IPS-NIHi11 (cell line): ENCODE measurements at regions not wholly inside any gene's neighbourhood (a gene's known extent, or its start where the extent isn't known, plus 50 kb on each side); places are given as distances from the start of the nearest gene placed in this dataset.
A peak's percentile ranks its signal among the peaks of the same experiment; 100 is the strongest.

ENCODE experiments used
- DNase-seq: peaks from one replicate; pipeline ENCODE4 v3.0.0; 2012; ENCODE audit warnings: mixed read lengths, low spot score

DNA sequence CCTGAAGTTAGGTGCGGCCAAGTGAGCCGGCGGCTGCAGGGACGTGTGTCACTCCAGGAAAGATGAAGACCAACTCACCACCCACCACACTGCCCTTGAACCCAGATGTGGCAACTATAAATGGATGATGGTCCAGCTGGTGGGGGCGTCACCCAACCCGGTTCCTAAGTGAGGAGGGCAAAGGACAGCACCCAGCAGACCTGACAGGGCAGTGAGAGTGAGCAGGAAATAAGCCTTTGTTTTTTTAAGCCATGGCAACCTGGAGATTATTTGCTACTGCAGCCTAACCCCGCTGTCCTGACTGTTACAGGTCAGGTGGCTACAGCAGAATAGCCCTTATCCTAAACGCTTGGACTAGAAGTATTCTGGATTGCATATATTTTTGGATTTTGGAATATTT is 228.9 kb downstream of the CTTN start:
- DNase-seq: no peak

DNA sequence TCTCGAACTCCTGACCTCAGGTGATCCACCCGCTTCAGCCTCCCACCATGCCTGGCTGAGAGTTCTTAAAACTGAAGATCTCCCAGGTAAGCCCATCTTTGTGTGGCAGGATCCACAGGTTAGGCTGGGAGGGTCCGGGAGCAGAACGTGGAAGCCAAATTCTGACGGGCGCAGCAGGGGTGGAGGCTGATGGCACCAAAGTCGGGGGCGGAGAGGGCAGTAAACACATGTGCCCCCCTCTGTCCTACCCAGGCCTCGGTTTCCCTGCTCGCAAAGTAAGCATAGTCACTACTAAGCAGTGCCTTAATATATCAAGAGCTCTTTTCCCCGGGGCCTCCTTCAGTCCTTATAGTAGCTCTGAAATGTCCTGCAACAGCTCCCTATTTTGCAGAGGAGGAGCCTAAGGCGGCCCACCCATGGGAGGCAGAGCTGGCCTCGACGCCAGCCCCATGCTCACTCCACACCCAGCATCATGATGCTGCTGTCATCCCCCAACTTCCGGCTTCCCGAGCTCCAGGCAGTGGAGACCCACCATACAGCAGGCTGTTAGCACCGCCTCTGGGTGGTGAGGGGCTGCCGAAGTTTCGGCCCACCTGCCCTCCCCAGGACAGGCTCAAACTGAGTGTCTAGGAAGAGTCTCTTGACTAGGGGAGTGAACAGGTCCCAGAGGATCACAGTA is 230.0 kb downstream of the CTTN start:
- DNase-seq: no peak

DNA sequence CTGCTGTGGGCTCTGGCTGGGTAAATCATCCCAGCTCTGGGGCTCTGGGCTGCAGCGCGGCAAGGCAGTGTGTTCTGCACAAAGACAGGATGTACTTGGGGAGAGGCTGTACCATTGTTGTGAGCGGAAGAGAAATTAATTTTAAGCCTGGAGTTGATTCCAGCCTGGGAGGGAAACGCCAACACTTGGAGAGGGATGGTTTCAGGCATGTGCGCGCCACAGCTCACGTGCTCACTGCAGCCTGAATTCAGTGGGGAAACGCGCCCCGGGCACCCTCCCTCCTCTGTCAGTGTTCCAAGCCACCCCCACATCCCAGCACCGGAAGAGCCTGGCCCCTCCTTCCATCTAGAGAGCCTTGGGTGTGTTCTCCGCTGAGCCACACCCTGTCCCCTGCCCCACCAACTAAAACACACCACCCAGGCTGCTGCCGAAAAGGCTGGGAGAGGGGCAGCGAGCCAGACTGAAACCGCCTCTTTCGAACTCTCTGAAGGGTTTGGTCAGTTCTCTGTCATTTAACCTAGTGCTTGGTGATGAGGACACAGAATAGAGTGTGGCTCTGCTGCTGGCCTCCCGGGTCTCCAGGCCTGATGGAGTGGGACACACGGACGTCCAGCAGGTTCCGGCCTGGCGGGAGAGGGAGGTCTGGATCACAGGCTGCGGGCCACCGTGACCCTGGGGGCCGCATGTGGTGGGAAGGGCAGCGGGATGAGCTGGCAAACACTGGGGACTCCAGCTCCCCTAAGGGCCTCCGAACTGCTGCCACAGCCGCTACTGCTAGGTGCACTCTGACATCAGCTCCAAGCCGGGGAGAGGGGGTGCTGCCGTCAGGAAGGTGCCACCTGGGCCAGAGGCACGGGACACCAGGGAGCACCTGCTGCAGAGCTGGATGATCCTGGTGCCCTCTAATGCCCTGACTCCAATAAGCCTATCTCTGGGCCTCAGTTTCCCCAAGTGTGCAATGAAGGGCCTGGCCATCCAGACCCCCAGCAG is 230.8 kb downstream of the CTTN start:
- no peak for DNase-seq

DNA sequence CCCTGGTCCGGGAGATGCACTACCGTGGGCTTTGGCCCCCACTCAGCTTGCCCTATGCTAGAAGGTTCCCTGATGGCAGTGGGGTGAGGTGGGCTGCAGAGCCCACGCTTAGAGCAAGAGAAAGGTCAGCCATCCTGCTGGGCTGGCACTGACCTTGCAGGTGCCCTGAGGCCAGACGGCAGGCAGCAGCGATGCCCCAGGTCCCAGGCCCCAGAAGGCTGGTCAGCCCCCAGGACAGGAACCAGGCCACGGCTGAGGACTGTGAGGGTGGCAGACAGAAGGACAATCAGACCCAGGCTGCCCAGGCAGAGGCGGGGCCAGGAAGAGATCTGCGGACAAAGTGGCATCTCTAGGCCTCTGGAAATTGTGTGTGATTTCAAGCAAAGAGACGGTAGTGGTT is 231.7 kb downstream of the CTTN start:
- DNase-seq: no peak

DNA sequence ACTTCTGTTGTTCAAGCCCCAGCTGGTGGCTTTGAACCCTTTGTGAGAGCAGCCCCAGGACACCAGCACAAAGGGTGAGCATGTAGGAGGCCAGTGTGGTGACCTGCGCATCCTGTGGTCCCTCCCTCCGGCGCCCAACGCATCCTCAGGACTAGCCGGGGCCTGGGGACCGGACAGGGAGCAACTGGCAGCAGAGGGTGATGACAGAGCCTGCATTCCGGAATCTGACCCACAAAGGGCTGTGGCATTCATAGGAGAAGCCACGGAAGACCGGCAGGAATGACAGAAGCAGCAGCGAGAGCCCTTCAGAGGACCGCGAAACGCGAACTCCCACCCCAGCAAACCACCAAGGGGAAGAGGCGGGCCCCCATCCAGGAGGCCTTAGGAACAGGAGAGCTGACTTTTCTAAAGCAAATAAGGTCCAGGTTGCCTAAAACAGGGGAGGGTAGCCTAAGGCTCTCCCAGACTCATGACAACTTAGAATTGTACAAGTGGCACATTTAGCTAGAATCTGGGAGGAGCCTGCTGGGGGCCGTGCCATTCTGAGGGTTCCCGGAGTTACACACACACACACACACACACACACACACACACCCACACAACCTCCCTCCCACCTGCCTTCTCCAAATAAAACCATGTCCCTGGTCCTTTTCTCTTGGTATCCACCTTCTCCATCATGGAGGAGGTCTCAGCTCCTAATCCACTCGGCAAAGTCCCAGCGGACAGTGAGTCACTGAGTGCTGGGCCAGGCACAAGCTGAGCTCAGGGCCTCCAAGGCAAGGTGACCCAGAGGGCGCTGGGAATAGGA is 232.7 kb downstream of the CTTN start:
- DNase-seq: no peak

DNA sequence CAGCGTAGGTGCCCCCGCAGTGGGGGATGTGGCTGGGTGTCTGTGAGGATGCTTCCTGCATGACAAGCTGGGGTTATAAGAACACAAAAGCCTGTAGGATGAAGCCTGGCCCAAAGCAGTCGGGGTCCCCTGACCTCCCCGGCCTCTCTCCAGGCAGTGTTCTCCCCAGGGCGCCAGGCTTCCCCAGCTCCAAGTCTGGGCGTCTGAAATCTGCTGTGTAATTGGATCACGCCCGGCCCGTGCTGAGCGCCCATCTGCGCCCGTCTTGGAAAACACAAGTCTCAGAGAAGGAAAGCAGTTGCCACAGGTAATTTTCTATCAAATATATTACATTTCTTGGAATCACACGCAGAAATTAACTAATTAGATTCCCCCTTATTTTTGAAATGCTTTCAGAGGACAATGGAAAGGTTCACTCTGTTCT is 233.3 kb downstream of the CTTN start:
- DNase-seq: no peak

DNA sequence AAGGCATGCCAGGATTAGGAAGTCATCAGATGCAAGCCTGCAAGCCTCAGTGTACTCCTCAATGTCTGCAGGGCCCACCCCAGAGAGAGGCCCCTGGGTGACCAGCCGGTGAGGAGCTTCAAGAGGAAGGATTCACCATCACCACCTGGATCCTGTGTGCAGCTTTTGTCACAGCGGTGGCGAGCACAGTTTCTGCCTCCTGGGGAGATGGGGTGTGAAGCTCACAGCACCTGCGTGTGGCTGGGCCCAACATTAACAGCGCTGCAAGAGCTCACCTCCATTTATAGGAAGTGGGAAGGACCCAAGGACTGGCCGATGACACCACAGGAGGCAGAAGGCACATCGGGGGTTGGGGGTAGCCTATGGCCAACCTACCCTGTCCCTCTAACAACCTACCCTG is 235.3 kb downstream of the CTTN start:
- DNase-seq: no peak

DNA sequence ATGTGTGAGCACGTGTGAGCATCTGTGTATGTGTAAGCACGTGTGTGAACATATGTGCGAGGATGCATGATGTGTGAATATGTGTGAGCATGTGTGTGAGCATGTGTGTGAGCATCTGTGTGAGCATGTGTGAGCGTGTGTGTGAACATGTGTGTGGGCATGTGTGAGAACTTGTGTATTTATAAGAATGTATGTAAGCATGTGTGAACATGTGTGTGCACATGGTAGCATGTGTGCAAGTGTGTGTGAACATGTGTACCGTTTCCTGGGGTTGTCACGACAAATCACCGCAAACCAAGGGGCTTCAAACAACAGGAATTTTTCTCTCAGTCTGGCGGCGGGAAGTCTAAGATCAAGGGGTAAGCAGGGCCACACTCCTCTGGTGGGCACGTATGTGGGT is 238.3 kb downstream of the CTTN start:
- no peak for DNase-seq

DNA sequence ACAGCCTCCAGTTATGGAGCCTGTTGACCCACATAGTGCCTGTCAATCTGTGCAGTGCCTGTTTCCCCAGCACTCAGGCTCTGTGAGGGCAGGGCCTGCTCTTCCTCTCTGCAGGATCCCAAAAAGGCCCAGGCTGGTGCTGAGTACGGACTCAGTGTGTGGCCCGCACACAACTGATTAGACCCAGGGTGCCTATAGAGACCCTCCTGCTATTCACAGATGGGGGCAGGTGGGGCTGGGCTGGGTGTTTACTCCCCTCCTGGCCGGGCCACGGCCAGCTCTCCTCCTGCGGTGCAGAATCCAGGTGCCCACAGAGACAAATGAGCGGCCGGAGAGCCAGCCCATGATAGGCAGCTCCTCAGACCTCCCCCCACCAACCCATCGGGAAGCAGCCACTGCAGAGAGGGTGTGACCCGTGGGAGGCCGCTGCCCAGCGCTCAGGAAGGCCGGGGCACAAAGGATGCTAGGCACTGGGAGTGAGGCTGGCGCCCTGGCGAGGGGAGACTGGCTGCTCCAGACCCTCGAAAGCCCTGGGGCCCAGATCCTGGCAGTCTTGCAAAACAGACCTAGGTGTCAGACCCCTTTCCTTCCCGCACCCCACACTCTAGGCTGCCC is 239.0 kb downstream of the CTTN start:
- no peak for DNase-seq

DNA sequence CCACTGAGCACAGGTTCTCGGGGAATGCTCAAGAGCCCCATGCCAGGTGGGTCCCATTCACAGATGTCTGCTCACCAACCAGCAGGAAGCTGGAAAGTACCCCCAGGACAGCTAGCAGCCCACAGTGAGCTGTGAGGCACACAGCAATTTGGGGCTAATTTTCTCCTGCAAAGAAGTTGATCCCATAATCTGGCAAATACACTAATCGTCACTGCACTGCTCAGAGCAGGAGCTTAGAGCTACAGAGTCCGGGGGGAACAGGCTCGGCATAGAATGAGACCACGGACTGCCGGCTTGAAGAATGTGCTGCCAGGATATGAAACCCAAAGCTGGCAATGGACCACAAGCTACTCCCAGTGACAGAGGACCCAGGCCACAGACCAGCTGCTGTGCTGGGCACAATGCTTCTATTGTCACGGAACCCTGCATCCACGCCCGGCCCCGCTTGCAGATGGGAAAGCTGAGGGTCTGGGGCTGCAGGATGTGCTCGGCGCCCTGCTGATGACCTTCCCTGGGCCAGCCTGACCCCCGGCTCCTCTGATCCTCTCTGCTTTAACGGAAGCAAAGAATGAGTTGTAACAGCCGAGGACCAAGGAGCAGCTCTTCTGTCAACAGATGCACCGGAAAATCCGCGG is 239.7 kb downstream of the CTTN start:
- DNase-seq: no peak

DNA sequence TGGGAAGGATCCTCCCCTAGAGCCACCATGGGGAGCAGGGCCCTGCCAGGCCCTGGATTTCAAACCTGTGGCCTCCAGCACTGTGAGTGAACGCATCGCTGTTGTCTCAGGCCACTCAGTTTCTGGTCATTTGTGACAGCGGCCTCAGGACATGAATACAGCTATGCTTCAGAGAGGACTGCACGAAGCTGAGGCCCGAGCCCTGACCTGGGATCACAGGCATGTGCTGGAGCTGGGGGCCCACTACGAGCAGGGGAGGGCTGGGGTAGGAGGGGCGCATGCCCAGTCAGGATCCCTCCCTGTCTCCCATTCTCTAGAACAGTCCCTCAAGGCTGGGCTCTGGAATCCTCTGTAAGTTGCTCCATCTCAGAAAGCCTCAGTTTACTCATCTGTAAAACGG is 242.1 kb downstream of the CTTN start:
- no peak for DNase-seq

DNA sequence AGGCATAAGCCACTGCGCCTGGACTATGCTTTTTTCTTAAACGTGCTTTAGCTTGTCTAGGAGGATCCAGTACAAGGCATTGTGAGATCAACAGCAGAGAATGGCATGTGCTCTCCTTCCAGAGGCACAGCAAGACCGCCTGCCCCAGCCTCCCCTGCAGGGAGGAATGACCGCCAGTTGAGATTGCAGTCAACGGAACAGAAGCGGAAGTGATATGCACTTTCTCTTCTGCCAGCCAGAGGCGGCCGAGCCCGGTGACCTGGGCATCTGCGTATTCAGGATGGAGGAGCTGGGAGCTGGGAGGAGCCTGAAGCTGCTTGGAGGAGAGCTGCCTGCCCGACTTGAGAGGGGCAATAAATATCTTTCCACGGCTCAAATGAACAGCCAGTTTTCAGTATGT is 243.0 kb downstream of the CTTN start:
- DNase-seq: no peak

DNA sequence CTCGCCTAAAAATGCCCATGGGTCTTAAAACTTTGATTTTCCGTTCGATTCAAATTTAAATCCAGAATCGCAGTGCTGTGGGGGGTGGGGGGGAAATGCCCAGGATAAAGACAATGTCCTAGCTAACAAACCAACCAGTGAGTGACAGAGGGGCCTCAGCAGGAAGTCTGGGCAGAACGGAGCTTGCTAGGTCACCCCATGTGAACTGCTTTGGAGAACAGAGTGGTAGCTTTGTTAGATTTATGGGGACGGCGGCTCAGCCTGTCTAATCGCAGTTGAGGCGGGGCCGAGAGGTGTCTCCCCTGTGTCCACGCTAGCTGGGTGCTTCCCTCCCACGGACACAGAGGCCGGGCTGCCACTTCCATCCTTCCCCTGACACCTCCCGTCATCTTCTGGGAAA is 243.9 kb downstream of the CTTN start:
- no peak for DNase-seq

DNA sequence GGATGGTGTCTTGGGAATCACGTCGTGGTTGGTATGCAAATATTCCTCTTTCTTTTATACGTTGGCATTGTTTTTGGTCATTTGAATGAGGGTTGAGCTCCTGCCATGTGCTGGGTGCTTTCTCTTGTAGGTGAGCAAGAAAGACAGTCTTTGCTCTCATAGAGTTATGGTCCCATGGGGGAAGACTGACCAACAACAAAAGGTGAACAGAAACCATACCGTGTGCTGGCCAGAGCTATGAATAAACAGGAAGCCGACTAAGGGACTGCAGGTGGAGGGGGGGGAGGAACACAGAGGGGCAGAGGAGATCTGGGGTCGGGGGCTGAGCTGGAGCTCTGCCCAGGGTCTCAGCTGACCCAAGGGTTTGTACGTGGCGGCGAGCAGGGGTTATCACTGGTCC is 245.3 kb downstream of the CTTN start:
- no peak for DNase-seq

DNA sequence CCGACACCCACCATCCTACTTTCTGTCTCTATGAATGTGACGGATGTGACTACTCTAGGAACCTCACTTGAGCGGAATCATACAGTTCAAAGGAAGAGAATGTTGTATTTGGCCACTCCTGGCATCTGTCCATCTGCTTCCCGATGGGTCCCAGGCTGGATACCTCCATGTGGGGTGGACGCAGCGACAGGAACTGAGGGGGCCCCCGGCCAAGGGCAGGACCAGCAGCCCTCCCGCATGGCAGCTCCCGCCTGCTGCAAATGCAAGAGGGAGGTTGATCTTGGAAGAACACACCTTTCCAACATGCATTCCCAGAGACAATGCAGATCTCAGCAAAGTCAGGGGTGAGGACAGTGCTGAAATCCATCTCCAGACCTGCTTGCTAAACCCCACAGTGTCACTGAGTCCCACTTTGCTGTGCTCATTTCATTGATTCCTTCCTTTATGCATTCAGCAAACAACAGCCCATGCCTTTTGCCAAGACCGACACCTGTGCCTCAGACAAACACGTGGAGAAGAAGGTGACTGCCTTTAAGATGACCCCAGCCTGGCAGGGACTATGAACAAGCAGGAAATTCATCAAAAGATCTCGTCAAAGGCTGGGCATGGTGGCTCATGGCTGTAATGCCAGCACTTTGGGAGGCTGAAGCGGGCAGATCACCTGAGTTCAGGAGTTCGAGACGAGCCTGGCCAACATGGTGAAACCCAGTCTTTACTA is 246.2 kb downstream of the CTTN start:
- no peak for DNase-seq

DNA sequence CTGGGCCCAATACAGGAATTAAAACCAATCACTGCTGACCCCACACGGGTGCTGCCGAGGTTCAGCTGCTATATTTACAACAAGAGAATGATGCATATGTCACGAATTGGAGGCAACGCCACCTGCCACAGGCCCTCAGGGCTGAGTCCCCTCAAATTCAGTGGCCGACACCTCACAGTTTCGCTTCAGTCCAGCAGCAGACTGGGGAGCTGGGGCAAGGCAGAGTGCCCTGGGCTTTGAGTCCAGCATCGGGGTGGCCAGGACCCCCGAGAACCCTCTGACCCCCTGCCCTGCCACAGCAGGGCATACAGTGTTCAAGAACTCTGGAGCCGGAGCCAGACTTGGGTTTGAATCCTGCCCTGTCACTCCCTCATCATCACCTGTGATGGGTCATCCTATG is 247.2 kb downstream of the CTTN start:
- DNase-seq: no peak

DNA sequence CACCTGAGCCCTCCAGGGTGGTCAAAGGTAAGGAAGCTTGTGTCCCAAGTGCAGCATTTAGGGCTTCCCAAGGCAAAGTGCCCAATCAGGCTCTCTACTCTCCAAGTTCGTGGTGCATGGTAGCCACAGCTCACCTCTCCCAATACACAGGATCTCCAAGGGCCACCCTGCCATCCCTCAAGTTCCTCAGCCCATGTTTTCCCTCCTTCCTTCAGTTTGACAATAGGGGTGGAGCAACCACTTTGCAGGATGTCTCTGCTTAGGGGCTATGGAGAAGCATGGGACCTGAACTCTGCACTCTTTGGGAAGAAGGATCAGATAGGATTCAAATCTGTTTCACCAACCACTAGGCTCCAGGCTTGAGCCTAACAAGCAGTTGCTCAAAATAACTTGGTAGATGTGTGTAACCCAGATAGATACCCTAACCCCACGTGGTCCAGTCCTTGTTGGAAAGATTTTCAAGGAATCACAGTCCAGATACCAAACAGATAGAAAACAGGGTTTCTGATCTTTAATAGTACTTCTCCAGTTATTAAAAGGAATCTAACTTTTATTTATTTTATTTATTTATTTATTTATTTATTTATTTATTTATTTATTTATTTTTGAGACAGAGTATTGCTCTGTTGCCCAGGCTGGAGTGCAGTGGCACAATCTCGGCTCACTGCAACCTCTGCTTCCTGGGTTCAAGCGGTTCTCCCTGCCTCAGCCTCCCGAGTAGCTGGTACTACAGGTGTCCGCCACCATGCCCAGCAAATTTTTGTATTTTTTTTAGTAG is 248.1 kb downstream of the CTTN start:
- no peak for DNase-seq

DNA sequence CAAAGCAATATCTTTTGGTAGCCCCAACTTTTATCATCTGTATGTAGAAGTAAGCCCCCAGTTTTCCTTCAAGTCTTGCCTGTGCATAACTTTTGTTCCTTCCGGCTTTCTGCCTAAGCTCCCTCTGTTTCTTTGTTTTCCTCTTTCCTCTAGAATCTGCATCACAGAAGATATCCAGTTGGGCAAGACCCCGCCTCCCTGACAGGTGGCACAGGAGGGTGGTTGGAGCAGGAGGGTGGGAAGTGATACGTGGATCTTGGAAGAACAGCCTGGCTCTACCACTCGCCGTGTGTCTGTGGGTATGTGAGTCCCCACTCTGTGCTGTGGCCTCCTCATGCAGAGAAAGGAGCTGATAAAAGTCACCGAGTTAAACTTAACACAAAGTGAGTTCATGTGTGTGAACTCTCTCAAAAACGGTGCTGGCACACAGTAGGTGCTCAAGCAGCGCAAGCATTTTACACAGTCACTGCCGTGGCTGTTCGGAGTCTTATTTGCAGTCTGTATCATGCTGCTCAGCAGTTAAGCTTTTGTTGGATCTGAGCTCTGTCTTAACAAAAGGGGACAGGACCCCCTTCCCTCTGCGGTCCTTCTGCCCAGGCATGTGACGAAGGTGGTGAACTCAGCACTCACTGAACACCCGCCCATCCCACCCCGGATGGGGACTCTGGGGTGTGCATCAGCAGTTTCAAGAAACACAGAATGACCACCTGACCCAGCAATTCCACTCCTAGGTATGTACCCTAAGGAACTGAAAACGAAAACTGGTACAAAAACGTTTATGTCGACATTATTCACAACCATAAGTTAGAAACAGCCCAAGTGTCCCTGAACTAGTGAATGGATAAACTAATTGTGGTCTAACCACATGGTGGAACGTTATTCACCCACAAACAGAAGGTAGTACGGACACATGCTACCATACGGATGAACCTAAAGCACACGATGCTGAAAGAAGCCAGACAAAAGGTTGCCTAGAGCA is 249.1 kb downstream of the CTTN start:
- peak; percentile 68 for DNase-seq
